Panc1 (cell line): ENCODE measurements at regions not wholly inside any gene's neighbourhood (a gene's known extent, or its start where the extent isn't known, plus 50 kb on each side); places are given as distances from the start of the nearest gene placed in this dataset.

Source experiments
- ATAC-seq: fragments of 200-7000 bp; cut with Tn5 transposase; 2 replicates; pipeline ENCODE4 v1.9.1; 2020; ENCODE audit warnings: mild to moderate bottlenecking, moderate library complexity
- BruUV-seq: library from RNA; stranded (reverse); fragments of 400-500 nt; replicated peaks from 2 replicates; lab custom pipeline; 2021; lab: Mats Ljungman, UMichigan
- CTCF ChIA-PET: fragments of 300-600 bp; sonication (Branson Sonifier 250); formaldehyde crosslinking; loops from one replicate; lab custom pipeline; 2022; ENCODE audit warnings: antibody characterized with exemption; lab: Charles Lee
- POLR2A ChIA-PET: fragments of 300-600 bp; sonication (Branson Sonifier 250); formaldehyde crosslinking; loops from one replicate; lab custom pipeline; 2022; ENCODE audit warnings: antibody characterized with exemption; lab: Charles Lee
- DNase-seq: peaks from one replicate; pipeline ENCODE4 v3.0.0-alpha.2; 2010; ENCODE audit warnings: low read depth, low spot score
- H3K27ac ChIP-seq: 2 replicates; pipeline ENCODE4 v1.5.1; 2011; ENCODE audit warnings: mild to moderate bottlenecking, low read length, inconsistent platforms
- H3K27me3 ChIP-seq: fragments of 200-500 bp; sonication (Bioruptor generic); 2 replicates; pipeline ENCODE4 v1.6.0; 2014; ENCODE audit warnings: low read length, inconsistent platforms; ENCODE audit not compliant: control insufficient read depth, insufficient read depth
- H3K36me3 ChIP-seq: fragments of 200-500 bp; sonication (Bioruptor generic); 2 replicates; pipeline ENCODE4 v1.5.1; 2014; ENCODE audit warnings: inconsistent platforms, mild to moderate bottlenecking, low read length, moderate library complexity; ENCODE audit not compliant: control insufficient read depth, insufficient read depth
- H3K4me1 ChIP-seq: 2 replicates; pipeline ENCODE4 v1.5.1; 2011; ENCODE audit warnings: inconsistent platforms, mild to moderate bottlenecking, low read length, moderate library complexity; ENCODE audit not compliant: control insufficient read depth, insufficient read depth
- H3K4me3 ChIP-seq, 2 experiments: 2 replicates each; pipeline ENCODE4 v1.5.1; 2011 to 2012; ENCODE audit warnings: low read depth in 2 of 2, low read length in 2 of 2, mild to moderate bottlenecking in 2 of 2, inconsistent platforms in 1 of 2, moderate library complexity in 1 of 2
- H3K9me3 ChIP-seq: fragments of 200-500 bp; sonication (Bioruptor generic); 2 replicates; pipeline ENCODE4 v1.5.1; 2014; ENCODE audit warnings: low read depth, mild to moderate bottlenecking, inconsistent platforms, low read length, moderate library complexity; ENCODE audit not compliant: control insufficient read depth, insufficient read depth
- CTCF ChIP-seq: fragments of 450-650 bp; IDR thresholded peaks from 2 replicates; pipeline ENCODE4 v1.5.1; 2017; ENCODE audit warnings: mild to moderate bottlenecking
- POLR2AphosphoS5 ChIP-seq: IDR thresholded peaks from 2 replicates; pipeline ENCODE4 v1.6.1; 2012; ENCODE audit warnings: mild to moderate bottlenecking, low read depth, low read length, moderate library complexity
- REST ChIP-seq, 2 experiments: IDR thresholded peaks; 2 replicates each; pipeline ENCODE4 v1.6.1; 2011 to 2012; ENCODE audit warnings: low read depth in 2 of 2, control low read depth in 1 of 2, low read length in 1 of 2, mild to moderate bottlenecking in 1 of 2, moderate library complexity in 1 of 2; ENCODE audit not compliant: insufficient read depth in 1 of 2
- SIN3A ChIP-seq: IDR thresholded peaks from 2 replicates; pipeline ENCODE4 v1.6.1; 2012; ENCODE audit warnings: low read depth, mild to moderate bottlenecking, low read length, moderate library complexity, borderline replicate concordance; ENCODE audit not compliant: insufficient read depth
- TCF7L2 ChIP-seq: IDR thresholded peaks from 2 replicates; pipeline ENCODE4 v1.6.1; 2011; ENCODE audit warnings: mild to moderate bottlenecking, low read depth, low read length, inconsistent platforms
- in situ Hi-C: cut with HindIII; loops from 2 replicates; pipeline ENCODE4 v1.10.0; 2016; ENCODE audit warnings: low sequenced_read_pairs, low pct_unique_long_range_greater_than_20kb
- intact Hi-C: fragments of 100-400 bp; cut with micrococcal nuclease; formaldehyde crosslinking; loops from one replicate; pipeline ENCODE4 v1.10.0; 2022; ENCODE audit not compliant: unreplicated experiment

- no peak overlapping the region for H3K27ac ChIP-seq
- intact Hi-C loops: no loop called here
- BruUV-seq: no TSS peak
- H3K9me3 ChIP-seq: no peaks in the 10 kb centered on the region
- in situ Hi-C loops: no loop called here
- no peaks in the 10 kb centered on the region for H3K4me1 ChIP-seq
- TF ChIP-seq POLR2AphosphoS5: no peak
- no peak for TF ChIP-seq TCF7L2
- no peak for TF ChIP-seq SIN3A
- no peak for ATAC-seq
- H3K4me3 ChIP-seq: no peak overlapping the region
- H3K27me3 ChIP-seq: no peaks in the 10 kb centered on the region
- H3K36me3 ChIP-seq: no peaks in the 10 kb centered on the region
- POLR2A ChIA-PET: no interaction called here
- CTCF ChIA-PET: no interaction called here
- no peak for DNase-seq
Observed at GRCh38 chr13:39892721-39893685, 237.5 kb downstream of the COG6 start.

GRCh38 chr13:39893808-39894207 is 238.3 kb downstream of the COG6 start:
- H3K9me3 ChIP-seq: no peaks in the 10 kb centered on the region
- no TSS peak for BruUV-seq
- in situ Hi-C loops (no loop called here), intact Hi-C loops (no loop called here)
- ChIA-PET POLR2A (no interaction called here), CTCF (no interaction called here)
- no peak for TF ChIP-seq CTCF
- no peak for TF ChIP-seq REST (IDR thresholded peaks at IDR 0.05; ENCODE audit: insufficient read depth in 1 of 2, low read depth in 2 of 2, low read length in 1 of 2)
- no peak for TF ChIP-seq POLR2AphosphoS5
- TF ChIP-seq SIN3A: no peak
- no peak for TF ChIP-seq TCF7L2
- no peak overlapping the region for H3K4me3 ChIP-seq
- H3K4me1 ChIP-seq: no peaks in the 10 kb centered on the region
- no peaks in the 10 kb centered on the region for H3K27me3 ChIP-seq
- DNase-seq (no peak), ATAC-seq (no peak)
- no peaks in the 10 kb centered on the region for H3K36me3 ChIP-seq
- no peak overlapping the region for H3K27ac ChIP-seq

GRCh38 chr13:39894586-39894985 is 239.1 kb downstream of the COG6 start:
- Histone ChIP-seq H3K27me3 (no peaks in the 10 kb centered on the region), H3K9me3 (no peaks in the 10 kb centered on the region), H3K36me3 (no peaks in the 10 kb centered on the region), H3K4me1 (no peaks in the 10 kb centered on the region), H3K27ac (no peak overlapping the region), H3K4me3 (no peak overlapping the region)
- no TSS peak for BruUV-seq
- ATAC-seq (no peak), DNase-seq (no peak)
- intact Hi-C loops (no loop called here), in situ Hi-C loops (no loop called here)
- TF ChIP-seq POLR2AphosphoS5 (no peak), TCF7L2 (no peak), REST (IDR thresholded peaks at IDR 0.05; ENCODE audit: insufficient read depth in 1 of 2, low read depth in 2 of 2, low read length in 1 of 2) (no peak), SIN3A (no peak)
- ChIA-PET POLR2A (no interaction called here), CTCF (no interaction called here)
